ENCODE measurements at regions not wholly inside any gene's neighbourhood (a gene's known extent, or its start where the extent isn't known, plus 50 kb on each side); places are given as distances from the start of the nearest gene placed in this dataset.

DNA sequence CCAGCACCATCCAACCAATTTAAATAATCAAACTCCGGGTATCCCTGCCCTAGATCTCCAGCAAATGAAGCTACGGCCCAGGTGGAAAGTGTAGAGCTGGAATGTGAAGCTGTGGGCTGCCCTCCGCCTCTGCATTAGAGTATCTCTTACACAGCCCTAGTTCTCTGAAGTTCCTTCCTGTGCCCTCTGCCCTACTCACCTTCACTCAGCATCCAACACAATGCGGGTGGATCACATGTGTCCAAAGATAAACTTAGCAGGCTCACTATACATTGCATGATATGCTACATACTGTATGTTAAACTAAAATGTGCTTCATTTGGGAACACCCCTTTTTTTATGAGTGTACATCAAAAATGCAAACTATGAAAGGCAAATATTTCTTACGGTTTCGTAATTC is 70.0 kb upstream of the RAD23B start:
- DNase-seq = no peak

DNA sequence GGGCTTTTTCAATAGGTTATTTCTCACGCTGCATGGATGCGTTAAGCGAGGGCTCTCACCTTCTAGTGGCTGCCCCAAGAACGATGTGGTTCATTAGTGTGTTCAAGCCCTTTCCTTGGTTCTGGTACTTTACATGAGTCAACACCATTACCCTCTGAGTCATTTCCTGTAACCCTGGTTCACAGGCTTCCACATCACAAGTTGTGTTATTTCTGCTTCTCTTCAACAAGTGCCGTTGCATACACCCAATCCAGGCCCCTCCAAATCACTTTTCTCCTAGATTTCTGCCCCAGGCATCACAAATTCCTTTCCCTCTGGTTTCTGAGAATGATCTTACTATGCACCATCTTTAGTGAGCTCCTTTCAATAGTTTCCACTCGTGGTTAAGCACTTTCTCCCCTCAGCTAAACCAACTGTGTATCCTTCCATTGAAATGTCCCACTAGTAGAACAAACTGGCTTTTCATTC is 69.5 kb upstream of the RAD23B start:
- DNase-seq = peak; percentile 78

DNA sequence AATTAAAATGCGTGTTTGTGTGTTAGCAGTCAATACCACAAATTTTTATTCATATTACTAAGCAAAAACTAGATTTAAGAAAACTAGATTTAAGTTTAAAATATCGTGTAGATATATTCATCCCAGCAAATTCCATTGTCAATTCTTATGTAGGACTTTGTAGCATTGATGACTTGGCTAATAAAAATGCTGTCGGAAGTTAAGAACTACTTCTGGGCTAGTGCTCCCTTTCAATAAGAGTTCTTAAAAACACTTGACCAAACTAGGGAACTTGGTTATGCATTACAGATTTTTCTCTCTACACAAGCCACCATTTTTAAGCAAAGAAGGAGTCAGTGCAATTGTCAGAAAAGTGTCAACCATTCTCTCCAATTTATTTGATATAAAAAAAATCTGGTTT is 68.7 kb upstream of the RAD23B start:
- DNase-seq = no peak

DNA sequence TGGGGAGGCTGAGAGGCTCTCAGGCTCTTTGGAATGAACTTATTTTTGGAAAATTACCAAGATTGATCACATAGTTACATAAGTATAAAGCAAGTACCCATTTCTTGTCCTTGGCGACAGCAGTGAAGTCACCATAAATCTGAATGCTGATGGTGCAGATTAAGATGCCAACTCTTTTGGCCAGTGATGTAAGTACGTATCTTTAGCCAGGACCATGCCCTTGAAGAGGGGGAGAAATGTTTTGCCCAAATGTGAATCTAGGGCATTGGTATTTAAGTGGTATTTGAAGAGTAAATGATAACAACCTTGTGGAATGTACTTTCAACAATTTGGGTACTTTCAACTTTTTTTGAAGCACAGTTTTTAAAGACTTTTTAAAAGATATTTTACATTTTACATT is 68.2 kb upstream of the RAD23B start:
- DNase-seq = no peak

DNA sequence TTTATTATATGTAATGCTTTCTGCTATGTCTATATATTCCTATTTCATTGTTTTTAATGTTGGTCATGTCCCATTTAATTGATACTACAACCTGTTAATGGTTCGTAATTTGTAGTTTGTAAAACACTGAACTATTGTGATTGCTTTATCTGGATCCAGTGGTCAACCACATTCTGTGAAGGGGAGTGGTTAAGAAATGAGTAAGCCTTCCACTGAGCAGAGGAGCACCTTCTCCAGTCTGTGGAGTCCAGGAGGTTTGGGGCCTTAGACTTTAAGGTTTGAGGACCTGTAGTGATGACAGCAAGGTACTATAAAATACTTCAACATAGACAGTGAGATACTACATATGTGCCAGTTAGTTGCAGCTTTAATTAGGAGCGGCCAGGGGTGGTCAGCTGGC is 67.7 kb upstream of the RAD23B start:
- peak; percentile 41 for DNase-seq

DNA sequence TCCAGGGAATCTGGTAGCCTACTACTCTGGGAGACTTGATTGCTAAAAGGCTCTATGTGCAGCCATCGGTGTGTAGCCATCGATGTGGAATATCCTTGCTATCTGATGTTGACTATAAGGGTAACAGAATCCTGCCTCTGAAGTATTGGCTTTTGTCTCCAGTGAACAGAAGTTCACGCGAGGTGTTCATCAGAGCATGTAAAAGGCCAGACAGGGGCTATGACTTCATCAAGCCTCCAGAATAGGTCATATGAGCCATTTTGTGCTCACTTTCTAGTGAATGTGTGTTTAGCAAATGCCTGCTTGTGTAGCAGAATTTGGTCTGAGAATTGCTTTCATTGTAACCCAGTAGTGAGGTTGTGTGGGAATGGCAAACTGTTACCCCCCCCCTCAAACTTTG is 66.8 kb upstream of the RAD23B start:
- DNase-seq = no peak

DNA sequence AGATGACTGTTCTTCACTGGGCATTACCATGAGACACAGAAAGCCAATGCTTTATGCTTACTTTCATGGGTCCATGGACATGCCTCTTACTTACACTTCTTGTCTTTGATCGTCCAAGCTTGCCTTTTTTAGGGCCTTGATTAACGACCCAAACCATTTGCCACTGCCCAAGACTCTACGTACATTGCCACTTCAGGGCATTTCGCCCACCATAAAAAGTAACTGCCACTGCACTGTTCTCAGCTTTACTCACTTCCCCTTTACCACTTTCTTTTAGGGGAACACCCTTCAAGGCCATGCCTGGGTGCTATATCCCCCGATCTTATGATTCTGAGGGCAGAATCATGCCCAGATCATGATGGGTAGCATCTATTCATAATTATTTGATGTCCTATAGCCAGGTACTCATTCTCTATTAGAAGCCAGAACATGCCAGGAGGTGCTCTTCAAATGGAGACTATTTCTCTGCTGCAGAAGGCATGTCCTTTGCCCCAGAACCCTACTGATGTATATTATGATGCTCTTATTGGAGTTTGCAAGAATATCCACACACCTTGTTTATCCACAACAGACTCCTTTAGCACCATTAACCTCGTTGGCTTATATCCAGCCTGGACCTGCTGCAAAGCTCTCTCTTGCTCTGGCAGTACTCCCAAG is 64.1 kb upstream of the RAD23B start:
- no peak for DNase-seq

DNA sequence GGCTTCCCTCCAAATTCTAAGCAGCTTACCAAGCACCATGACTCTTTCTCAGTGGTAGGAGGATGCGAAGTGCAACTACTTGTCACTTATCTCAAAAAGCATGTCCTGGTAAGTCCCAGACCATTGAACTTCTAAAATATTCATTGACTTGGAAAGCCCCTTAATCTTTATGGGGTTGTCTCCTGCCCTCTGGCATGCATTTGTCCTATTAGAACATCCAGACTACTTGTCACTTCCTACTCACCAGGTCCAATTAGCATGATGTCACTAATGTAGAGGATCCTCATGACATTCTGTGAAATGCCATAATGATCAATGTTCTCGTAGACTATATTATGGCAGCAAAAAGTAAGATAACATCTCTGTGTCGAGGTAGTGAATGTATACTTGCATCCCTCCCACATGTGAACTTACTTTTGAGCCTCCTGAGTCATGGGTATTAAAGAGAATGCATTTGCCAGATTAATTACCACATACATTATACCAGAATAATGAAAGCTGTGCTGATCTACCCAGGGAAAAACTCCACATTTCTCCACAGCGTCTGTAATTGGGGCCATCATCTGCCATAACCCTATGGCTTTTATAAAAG is 63.5 kb upstream of the RAD23B start:
- no peak for DNase-seq

DNA sequence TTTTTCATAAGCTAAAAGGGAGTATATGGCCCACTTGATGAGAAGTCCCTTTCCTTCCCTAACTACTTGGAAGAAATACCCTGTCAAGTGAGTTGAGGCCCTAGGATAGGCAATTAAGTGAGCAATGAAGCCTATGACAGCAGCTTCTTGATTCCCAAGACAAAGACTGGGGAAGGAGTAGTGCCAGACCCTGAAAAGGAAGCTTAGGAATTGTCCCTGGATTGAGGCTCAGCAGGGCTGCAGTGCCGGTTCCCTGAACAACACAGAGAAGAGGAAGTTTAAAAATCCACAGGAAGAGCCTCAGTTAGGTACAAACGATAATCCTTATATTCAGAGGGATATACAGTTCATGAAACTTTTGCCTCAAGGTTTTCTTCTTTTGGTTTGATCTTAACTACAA is 61.8 kb upstream of the RAD23B start:
- no peak for DNase-seq

DNA sequence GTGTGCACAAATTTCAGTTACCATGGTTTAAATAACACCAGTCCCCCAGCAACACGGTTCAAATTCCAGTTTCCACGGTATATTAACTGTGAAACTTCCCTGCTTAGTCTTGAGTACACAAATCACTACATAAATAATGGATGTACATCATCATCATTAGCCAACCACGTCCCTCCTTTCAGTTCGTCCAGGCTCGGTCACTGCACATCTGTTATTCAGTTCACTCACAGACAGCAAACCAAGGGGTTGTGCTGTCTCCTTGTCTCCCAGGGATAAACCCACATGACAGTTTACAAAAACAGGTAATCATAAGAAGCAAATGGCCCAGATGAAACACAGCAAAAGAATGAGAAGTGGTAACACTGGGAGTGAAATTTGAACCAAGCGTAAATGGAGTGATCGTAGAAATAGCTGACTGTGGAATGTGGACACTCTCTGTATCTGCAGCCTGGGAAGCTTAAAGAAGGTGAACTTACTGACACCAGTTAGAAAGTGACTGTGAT is 61.0 kb upstream of the RAD23B start:
- DNase-seq = no peak

DNA sequence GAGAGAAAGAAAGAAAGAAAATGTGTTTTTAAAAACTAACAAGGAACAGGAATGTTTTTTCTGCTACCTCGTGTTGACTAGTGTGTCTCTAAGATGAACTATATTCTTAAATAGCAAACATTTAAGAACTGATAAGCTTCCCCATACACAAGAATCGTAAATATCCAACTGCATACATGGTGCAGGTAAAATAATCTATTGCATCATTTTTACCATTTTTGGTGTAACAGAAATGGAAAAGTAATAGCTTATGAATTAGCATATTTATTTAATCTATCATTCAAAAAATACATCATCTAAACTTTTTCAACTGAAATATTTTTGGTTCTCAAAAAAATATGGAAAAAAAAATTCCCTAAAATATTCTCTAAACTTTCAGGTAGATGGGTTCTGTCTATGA is 59.7 kb upstream of the RAD23B start:
- DNase-seq = no peak

DNA sequence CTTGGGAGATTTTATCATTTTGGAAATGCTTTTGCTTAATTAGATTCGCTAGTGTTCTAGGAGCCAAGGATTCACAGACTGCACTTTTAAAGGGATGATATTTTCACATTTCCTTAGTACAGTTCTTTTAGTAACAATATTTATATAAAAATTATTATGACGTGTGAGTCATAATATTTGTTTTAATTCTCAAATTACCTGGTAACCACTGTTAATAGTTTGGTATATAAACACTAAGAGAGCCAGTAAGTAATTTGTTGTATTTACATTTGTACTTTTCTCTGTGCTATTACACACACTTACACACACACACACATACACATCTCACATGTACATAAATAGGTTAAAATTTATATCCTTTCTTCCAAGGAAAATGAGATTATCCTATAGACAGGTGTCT is 58.8 kb upstream of the RAD23B start:
- no peak for DNase-seq

DNA sequence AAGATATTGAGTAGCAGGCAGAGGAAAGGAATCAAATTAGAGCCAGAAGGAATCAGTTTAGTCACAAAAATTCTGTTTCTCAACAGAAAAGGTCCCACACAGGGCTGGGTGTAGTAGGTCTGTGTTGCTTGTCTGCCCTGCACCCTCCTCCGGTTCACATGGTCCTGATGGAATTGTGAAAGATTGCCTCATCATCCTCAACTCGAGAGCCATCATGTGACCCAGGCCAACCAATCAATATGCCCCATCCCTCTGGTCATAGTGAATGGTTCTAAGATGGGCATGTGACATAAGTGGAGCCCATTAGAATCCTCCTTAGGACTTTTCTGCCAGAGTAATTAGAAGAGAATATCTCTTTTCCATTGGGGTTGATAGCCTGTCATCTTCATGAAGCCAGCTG is 56.7 kb upstream of the RAD23B start:
- no peak for DNase-seq

DNA sequence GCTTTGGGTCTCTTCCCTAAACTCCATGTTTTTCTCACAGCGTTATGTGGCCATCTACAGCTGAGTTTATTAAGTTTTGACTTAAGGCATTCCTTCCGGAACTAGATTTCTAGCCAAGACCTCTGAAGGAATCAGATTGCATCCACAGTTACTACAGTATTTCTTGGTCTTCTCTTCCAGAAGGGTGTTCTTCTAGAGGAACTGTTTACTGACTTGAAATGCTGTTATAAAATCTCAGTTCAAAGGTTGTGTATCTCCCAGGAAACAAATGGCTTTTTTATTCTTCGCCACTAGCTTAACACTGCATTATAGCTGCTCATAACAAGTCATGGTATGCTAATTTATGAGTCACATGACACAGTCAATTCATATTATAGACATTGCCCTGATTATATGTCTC is 55.3 kb upstream of the RAD23B start:
- DNase-seq = no peak

DNA sequence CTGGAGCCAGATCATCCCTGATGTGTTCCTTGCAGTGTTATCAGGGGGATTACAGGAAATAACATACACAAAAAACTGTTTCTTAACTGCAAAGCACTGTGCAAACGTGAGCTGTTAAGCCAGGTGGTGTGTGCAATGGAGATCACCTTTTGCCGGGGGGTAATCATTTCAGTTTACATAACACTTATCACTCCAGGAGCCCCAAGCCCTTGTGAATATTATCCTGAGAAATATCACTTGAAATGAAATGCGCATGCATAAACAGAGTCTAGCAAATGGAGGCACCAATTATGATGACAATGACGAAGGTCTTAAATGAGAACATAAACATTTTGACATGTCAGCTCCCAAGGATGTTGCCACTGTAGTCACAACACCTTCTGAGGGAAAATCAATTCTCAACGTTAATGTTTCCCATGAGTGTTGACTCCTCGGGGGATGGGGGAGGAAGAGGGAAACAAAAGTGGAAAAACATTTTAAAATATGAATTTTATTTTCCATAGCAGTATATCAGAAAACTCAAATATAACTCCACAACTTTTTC is 54.5 kb upstream of the RAD23B start:
- no peak for DNase-seq

DNA sequence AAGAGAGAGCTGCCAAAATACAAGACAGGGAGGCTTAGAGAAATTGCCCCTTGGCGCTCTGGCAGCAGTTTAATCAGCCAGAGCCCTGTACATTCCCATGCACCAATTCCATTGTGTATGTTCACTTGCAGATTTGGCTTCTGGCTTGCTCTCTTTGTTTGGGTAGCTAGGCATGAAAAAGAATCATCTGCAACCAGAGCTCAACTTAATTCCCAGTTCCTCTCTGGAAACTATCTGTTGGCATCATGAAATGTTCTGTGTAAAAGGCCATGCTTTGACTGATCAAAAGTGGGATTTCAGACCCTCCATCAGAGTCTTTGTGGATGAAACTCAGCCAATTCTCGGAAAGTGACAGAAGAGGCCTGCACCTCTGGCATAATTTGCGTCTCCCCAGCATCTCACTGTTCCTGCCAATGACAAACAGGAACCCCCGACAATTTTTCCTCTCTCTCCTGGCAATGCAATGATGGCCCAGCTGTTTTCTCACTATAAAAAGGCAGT is 53.8 kb upstream of the RAD23B start:
- DNase-seq = no peak

Data from activated CD4-positive, alpha-beta T cell treated with anti-CD3 and anti-CD28 coated beads, Interleukin-2, Interleukin-6, amounts not matched to agents 100 ng/mL and 50 ng/mL, durations not matched to agents 16 hours and 8 hours (primary cell).